Adrenal gland (tissue), 5 donors: ENCODE measurements at regions not wholly inside any gene's neighbourhood (a gene's known extent, or its start where the extent isn't known, plus 50 kb on each side); places are given as distances from the start of the nearest gene placed in this dataset.

Experiments used
- POLR2A ChIP-seq, 2 donors: fragments of 450-650 bp; IDR thresholded peaks; one replicate each; pipeline ENCODE4 v1.6.1; 2017; ENCODE audit warnings: antibody characterized with exemption in 2 of 2, mild to moderate bottlenecking in 2 of 2, moderate library complexity in 1 of 2
- TF ChIP-seq, protein P1 (sequence below), 6 experiments: fragments of 450-650 bp in 4 of 6; fragments of 200-600 bp in 2 of 6; sonication (generic) in 1 of 6; IDR thresholded peaks; 1 replicate in 5 of 6; 2 replicates in 1 of 6; pipeline versions ENCODE4 v1.5.1 to v1.8.0; 2016 to 2021; ENCODE audit warnings: antibody characterized with exemption in 6 of 6, mild to moderate bottlenecking in 2 of 6, moderate library complexity in 1 of 6
- donor health status: DM: no; HTN: no; CAD: no.

GRCh38 chr4:159538556-159538955, 435.7 kb downstream of the RAPGEF2 start:
- TF ChIP-seq, protein P1, sequence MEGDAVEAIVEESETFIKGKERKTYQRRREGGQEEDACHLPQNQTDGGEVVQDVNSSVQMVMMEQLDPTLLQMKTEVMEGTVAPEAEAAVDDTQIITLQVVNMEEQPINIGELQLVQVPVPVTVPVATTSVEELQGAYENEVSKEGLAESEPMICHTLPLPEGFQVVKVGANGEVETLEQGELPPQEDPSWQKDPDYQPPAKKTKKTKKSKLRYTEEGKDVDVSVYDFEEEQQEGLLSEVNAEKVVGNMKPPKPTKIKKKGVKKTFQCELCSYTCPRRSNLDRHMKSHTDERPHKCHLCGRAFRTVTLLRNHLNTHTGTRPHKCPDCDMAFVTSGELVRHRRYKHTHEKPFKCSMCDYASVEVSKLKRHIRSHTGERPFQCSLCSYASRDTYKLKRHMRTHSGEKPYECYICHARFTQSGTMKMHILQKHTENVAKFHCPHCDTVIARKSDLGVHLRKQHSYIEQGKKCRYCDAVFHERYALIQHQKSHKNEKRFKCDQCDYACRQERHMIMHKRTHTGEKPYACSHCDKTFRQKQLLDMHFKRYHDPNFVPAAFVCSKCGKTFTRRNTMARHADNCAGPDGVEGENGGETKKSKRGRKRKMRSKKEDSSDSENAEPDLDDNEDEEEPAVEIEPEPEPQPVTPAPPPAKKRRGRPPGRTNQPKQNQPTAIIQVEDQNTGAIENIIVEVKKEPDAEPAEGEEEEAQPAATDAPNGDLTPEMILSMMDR (IDR thresholded peaks at IDR 0.05): no peak
- no peak for TF ChIP-seq POLR2A (IDR thresholded peaks at IDR 0.05)
